ENCODE measurements at regions not wholly inside any gene's neighbourhood (a gene's known extent, or its start where the extent isn't known, plus 50 kb on each side); places are given as distances from the start of the nearest gene placed in this dataset.

- DNase-seq (ENCODE audit: low read depth in 2 of 2) = no peak
These were observed 183.8 kb downstream of the CCDC59 start for GRCh38 chr12:82174383-82174782.

- DNase-seq (ENCODE audit: low read depth in 2 of 2) = no peak
These were observed 209.1 kb downstream of the CCDC59 start for GRCh38 chr12:82149045-82149444.

- no peak for DNase-seq (ENCODE audit: low read depth in 2 of 2)
These were observed 211.4 kb downstream of the CCDC59 start for GRCh38 chr12:82146740-82147139.

GRCh38 chr12:82144505-82144904 lies 213.7 kb downstream of the CCDC59 start:
- DNase-seq (ENCODE audit: low read depth in 2 of 2) = no peak

GRCh38 chr12:82132390-82132789 lies 225.8 kb downstream of the CCDC59 start:
- DNase-seq (ENCODE audit: low read depth in 2 of 2) = no peak

- DNase-seq (ENCODE audit: low read depth in 2 of 2) = no peak
These were observed 227.4 kb downstream of the CCDC59 start for GRCh38 chr12:82130762-82131161.

GRCh38 chr12:82124711-82125380 lies 233.3 kb downstream of the CCDC59 start:
- DNase-seq (ENCODE audit: low read depth in 2 of 2) = no peak

- no peak for DNase-seq (ENCODE audit: low read depth in 2 of 2)
These were observed 236.6 kb downstream of the CCDC59 start for GRCh38 chr12:82121545-82121944.

GRCh38 chr12:82120901-82121300 lies 237.3 kb downstream of the CCDC59 start:
- no peak for DNase-seq (ENCODE audit: low read depth in 2 of 2)

GRCh38 chr12:82109243-82109642 lies 248.9 kb downstream of the CCDC59 start:
- no peak for DNase-seq (ENCODE audit: low read depth in 2 of 2)

- no peak for DNase-seq (ENCODE audit: low read depth in 2 of 2)
These were observed 249.6 kb downstream of the CCDC59 start for GRCh38 chr12:82108615-82109014.

- DNase-seq (ENCODE audit: low read depth in 2 of 2) = no peak
These were observed 259.0 kb downstream of the CCDC59 start for GRCh38 chr12:82099216-82099615.

GRCh38 chr12:82097877-82098276 lies 260.3 kb downstream of the CCDC59 start:
- no peak for DNase-seq (ENCODE audit: low read depth in 2 of 2)

GRCh38 chr12:82097438-82097837 lies 260.7 kb downstream of the CCDC59 start:
- no peak for DNase-seq (ENCODE audit: low read depth in 2 of 2)

- DNase-seq (ENCODE audit: low read depth in 2 of 2) = no peak
These were observed 268.0 kb downstream of the CCDC59 start for GRCh38 chr12:82090165-82090564.

- DNase-seq (ENCODE audit: low read depth in 2 of 2) = no peak
These were observed 268.6 kb downstream of the CCDC59 start for GRCh38 chr12:82089369-82090121.

- no peak for DNase-seq (ENCODE audit: low read depth in 2 of 2)
These were observed 275.7 kb downstream of the CCDC59 start for GRCh38 chr12:82082501-82082900.

- no peak for DNase-seq (ENCODE audit: low read depth in 2 of 2)
These were observed 288.2 kb downstream of the CCDC59 start for GRCh38 chr12:82069931-82070514.

- no peak for DNase-seq (ENCODE audit: low read depth in 2 of 2)
These were observed 299.0 kb upstream of the PPFIA2 start for GRCh38 chr12:82058197-82058596.

- no peak for DNase-seq (ENCODE audit: low read depth in 2 of 2)
These were observed 298.6 kb upstream of the PPFIA2 start for GRCh38 chr12:82057770-82058169.

- no peak for DNase-seq (ENCODE audit: low read depth in 2 of 2)
These were observed 296.2 kb upstream of the PPFIA2 start for GRCh38 chr12:82055391-82055790.

GRCh38 chr12:82054566-82054965 lies 295.4 kb upstream of the PPFIA2 start:
- DNase-seq (ENCODE audit: low read depth in 2 of 2) = no peak

GRCh38 chr12:82047446-82047845 lies 288.3 kb upstream of the PPFIA2 start:
- no peak for DNase-seq (ENCODE audit: low read depth in 2 of 2)
